Vagina (tissue), 2 donors: ENCODE measurements at regions not wholly inside any gene's neighbourhood (a gene's known extent, or its start where the extent isn't known, plus 50 kb on each side); places are given as distances from the start of the nearest gene placed in this dataset.

Experiments
- DNase-seq, 2 donors: peaks; one replicate each; pipeline ENCODE4 v3.0.0-alpha.2; 2017; ENCODE audit errors: extremely low spot score in 2 of 2
- H3K27ac ChIP-seq: fragments of 200-600 bp; sonication (generic); one replicate; pipeline ENCODE4 v1.5.1; 2019
- H3K27me3 ChIP-seq: fragments of 200-600 bp; sonication (generic); one replicate; pipeline ENCODE4 v1.5.1; 2019
- H3K36me3 ChIP-seq, 2 donors: fragments of 200-600 bp; sonication (generic); one replicate each; pipeline ENCODE4 v1.5.1; 2017 to 2019
- H3K4me1 ChIP-seq: fragments of 200-600 bp; sonication (generic); one replicate; pipeline ENCODE4 v1.5.1; 2019
- H3K4me3 ChIP-seq, 2 donors: fragments of 200-600 bp; sonication (generic); 1 replicate in 1 of 2; 2 replicates in 1 of 2; pipeline ENCODE4 v1.5.1; 2016 to 2019
- H3K9me3 ChIP-seq: fragments of 200-600 bp; sonication (generic); one replicate; pipeline ENCODE4 v1.5.1; 2019
- POLR2A ChIP-seq, 2 donors: fragments of 450-650 bp; IDR thresholded peaks; one replicate each; pipeline ENCODE4 v1.6.1; 2017; ENCODE audit warnings: antibody characterized with exemption in 2 of 2, mild to moderate bottlenecking in 2 of 2, moderate library complexity in 2 of 2
- POLR2AphosphoS5 ChIP-seq, 2 donors: sonication (generic); formaldehyde crosslinking; IDR thresholded peaks; one replicate each; pipeline ENCODE4 v1.9.0; 2017; ENCODE audit warnings: antibody characterized with exemption in 2 of 2, mild to moderate bottlenecking in 2 of 2, low read depth in 1 of 2; ENCODE audit not compliant: insufficient read depth in 1 of 2
- intact Hi-C: fragments of 100-400 bp; cut with DNase I; formaldehyde crosslinking; loops from one replicate; pipeline ENCODE4 v1.15.1; 2023
- TF ChIP-seq, protein P1 (sequence below), 3 experiments: fragments of 450-650 bp in 2 of 3; fragments of 200-600 bp in 1 of 3; sonication (generic) in 1 of 3; IDR thresholded peaks; one replicate each; pipeline ENCODE4 v1.5.1; 2017 to 2019; ENCODE audit warnings: antibody characterized with exemption in 3 of 3, mild to moderate bottlenecking in 2 of 3, moderate library complexity in 2 of 3

DNA sequence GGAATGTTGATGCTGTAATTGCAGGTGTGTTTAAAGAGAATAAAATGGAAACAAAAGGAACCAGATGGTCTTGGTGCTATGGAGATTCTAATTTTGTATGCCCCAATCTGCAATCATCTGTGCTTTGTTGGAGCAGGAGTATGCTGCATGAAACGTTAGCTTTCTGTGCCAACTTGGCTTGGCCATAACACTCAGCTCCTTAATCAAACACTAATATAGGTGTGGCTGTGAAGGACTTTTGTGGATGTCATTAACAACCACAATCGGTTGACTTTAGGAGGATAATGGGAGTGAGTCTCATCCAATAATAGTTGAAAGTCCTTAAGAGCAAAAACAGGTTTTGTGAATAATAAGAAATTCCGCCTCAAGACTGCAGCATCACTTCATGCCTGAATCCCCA lies 399.2 kb downstream of the NLGN4X start:
- Histone ChIP-seq H3K36me3 (no peaks in the 10 kb centered on the region), H3K27me3 (no peaks in the 10 kb centered on the region), H3K4me1 (no peaks in the 10 kb centered on the region), H3K4me3 (no peak overlapping the region), H3K27ac (no peak overlapping the region), H3K9me3 (no peaks in the 10 kb centered on the region)
- TF ChIP-seq POLR2A (IDR thresholded peaks at IDR 0.05) (no peak), POLR2AphosphoS5 (IDR thresholded peaks at IDR 0.05; ENCODE audit: insufficient read depth in 1 of 2, low read depth in 1 of 2) (no peak)
- TF ChIP-seq, protein P1, sequence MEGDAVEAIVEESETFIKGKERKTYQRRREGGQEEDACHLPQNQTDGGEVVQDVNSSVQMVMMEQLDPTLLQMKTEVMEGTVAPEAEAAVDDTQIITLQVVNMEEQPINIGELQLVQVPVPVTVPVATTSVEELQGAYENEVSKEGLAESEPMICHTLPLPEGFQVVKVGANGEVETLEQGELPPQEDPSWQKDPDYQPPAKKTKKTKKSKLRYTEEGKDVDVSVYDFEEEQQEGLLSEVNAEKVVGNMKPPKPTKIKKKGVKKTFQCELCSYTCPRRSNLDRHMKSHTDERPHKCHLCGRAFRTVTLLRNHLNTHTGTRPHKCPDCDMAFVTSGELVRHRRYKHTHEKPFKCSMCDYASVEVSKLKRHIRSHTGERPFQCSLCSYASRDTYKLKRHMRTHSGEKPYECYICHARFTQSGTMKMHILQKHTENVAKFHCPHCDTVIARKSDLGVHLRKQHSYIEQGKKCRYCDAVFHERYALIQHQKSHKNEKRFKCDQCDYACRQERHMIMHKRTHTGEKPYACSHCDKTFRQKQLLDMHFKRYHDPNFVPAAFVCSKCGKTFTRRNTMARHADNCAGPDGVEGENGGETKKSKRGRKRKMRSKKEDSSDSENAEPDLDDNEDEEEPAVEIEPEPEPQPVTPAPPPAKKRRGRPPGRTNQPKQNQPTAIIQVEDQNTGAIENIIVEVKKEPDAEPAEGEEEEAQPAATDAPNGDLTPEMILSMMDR (IDR thresholded peaks at IDR 0.05): no peak
- intact Hi-C loops: no loop called here
- no peak for DNase-seq

DNA sequence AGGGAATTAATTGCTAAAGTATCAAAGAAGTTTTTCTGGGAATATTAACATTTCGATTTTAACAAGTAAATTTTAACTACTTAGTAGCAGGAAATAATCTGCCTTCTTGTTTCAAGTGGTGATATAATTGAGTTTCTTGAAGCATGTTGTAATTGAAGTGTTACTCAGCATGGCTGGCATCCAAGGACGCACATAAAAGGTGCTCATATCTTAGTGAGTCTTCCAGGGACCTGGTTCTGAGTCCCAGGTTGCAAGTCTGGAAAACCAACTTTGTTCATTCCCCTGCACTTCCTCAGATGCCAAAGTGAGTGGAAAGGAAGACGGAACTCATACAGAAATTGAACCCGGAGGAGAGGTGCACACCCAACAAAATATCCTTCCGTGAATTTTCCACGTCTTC lies 399.6 kb downstream of the NLGN4X start:
- Histone ChIP-seq H3K36me3 (no peaks in the 10 kb centered on the region), H3K4me3 (no peak overlapping the region), H3K9me3 (no peaks in the 10 kb centered on the region), H3K27ac (no peak overlapping the region), H3K27me3 (no peaks in the 10 kb centered on the region), H3K4me1 (no peaks in the 10 kb centered on the region)
- TF ChIP-seq POLR2A (IDR thresholded peaks at IDR 0.05): no peak
- TF ChIP-seq, protein P1 (IDR thresholded peaks at IDR 0.05): no peak
- no peak for DNase-seq
- intact Hi-C loops: no loop called here

DNA sequence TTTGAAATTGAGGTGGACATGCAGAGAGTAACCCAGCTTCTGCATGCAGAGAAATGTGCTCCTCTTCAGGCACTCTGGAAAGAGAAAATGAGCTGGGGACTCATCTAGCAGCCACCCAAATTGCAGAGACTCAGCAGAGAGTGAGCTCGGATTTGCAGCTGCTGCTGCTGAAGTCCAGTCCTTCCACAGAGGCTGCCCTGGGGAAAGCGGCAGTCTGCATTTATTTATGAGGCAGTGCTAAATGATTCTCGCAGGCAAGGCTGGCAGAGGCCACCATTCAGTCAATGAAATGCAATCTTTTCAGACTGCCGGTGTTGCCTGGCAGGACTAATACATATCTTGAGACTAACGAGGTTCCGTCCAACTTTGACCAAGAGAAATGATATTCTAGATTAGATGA lies 404.8 kb downstream of the NLGN4X start:
- no peak for DNase-seq
- no peak overlapping the region for H3K27ac ChIP-seq
- no peaks in the 10 kb centered on the region for H3K36me3 ChIP-seq
- intact Hi-C loops: no loop called here
- no peaks in the 10 kb centered on the region for H3K9me3 ChIP-seq
- no peaks in the 10 kb centered on the region for H3K27me3 ChIP-seq
- TF ChIP-seq POLR2AphosphoS5 (IDR thresholded peaks at IDR 0.05; ENCODE audit: insufficient read depth in 1 of 2, low read depth in 1 of 2): no peak
- TF ChIP-seq POLR2A (IDR thresholded peaks at IDR 0.05): no peak
- TF ChIP-seq, protein P1 (IDR thresholded peaks at IDR 0.05): no peak
- no peak overlapping the region for H3K4me3 ChIP-seq
- no peaks in the 10 kb centered on the region for H3K4me1 ChIP-seq

DNA sequence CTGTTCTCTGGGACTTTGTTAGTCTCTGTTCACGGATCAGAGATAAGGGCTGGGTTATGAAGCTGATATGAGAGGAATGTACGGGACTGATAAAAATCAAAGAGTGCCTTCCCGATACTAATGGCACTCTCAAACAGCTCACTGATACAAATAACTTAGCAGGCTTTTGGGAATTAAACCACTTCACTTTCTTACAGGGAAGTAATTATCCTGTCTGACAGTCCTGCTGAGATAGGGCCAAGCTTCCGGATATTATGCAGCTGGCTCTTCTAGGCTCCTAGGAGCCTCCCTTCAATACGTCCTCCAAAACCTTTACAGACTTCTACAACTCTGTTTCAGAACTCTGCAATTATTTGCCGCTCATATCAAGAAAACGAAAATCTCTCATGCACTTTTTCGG lies 418.0 kb downstream of the NLGN4X start:
- no peak overlapping the region for H3K27ac ChIP-seq
- no peaks in the 10 kb centered on the region for H3K27me3 ChIP-seq
- H3K4me3 ChIP-seq: no peak overlapping the region
- intact Hi-C loops: no loop called here
- H3K36me3 ChIP-seq: no peaks in the 10 kb centered on the region
- H3K9me3 ChIP-seq: no peaks in the 10 kb centered on the region
- DNase-seq: no peak
- TF ChIP-seq, protein P1 (IDR thresholded peaks at IDR 0.05): no peak
- TF ChIP-seq POLR2AphosphoS5 (IDR thresholded peaks at IDR 0.05; ENCODE audit: insufficient read depth in 1 of 2, low read depth in 1 of 2): no peak
- TF ChIP-seq POLR2A (IDR thresholded peaks at IDR 0.05): no peak
- no peaks in the 10 kb centered on the region for H3K4me1 ChIP-seq

DNA sequence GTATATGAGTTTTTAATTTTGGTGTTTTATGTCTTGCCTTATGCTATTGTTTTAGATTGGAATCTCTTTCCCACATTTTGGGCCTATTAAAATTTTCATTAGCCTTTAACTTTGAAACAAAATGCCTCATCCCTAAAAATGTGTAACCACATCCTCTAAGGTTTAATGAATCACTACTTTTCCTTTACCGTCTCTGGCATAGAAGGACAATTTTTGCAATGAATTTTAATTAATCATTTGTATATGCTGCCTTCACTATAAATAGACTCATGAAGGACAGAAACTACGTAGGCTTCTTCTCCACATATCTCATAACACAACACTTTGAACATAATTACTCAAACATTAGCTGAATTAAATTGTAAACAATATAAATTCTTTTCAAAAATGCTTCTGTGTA lies 421.5 kb downstream of the NLGN4X start:
- TF ChIP-seq, protein P1 (IDR thresholded peaks at IDR 0.05): no peak
- TF ChIP-seq POLR2AphosphoS5 (IDR thresholded peaks at IDR 0.05; ENCODE audit: insufficient read depth in 1 of 2, low read depth in 1 of 2) (no peak), POLR2A (IDR thresholded peaks at IDR 0.05) (no peak)
- DNase-seq: no peak
- no peaks in the 10 kb centered on the region for H3K36me3 ChIP-seq
- no peaks in the 10 kb centered on the region for H3K27me3 ChIP-seq
- H3K27ac ChIP-seq: no peak overlapping the region
- intact Hi-C loops: no loop called here
- no peak overlapping the region for H3K4me3 ChIP-seq
- no peaks in the 10 kb centered on the region for H3K9me3 ChIP-seq
- H3K4me1 ChIP-seq: no peaks in the 10 kb centered on the region
